ENCODE measurements at regions not wholly inside any gene's neighbourhood (a gene's known extent, or its start where the extent isn't known, plus 50 kb on each side); places are given as distances from the start of the nearest gene placed in this dataset.

DNA sequence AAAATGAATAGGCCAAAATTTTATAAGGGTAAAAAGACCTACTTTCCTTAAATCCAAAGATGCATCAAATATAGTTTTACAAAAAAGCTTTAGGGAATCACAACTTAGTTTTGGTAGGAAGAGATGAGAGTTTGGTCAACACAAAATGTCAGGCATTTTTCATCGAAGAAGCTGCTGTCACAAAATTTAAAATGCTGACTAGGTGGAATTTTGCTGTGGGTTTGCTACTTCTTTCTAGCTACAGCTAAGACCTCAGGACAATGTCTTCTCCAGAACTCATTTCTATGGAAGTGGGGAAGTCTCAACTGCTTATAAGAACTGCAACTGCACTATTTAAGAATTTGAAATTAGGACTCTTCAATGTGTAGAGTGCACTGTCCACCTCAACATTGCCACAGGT, 351.1 kb downstream of the HAO1 start:
- TF ChIP-seq, protein P1, sequence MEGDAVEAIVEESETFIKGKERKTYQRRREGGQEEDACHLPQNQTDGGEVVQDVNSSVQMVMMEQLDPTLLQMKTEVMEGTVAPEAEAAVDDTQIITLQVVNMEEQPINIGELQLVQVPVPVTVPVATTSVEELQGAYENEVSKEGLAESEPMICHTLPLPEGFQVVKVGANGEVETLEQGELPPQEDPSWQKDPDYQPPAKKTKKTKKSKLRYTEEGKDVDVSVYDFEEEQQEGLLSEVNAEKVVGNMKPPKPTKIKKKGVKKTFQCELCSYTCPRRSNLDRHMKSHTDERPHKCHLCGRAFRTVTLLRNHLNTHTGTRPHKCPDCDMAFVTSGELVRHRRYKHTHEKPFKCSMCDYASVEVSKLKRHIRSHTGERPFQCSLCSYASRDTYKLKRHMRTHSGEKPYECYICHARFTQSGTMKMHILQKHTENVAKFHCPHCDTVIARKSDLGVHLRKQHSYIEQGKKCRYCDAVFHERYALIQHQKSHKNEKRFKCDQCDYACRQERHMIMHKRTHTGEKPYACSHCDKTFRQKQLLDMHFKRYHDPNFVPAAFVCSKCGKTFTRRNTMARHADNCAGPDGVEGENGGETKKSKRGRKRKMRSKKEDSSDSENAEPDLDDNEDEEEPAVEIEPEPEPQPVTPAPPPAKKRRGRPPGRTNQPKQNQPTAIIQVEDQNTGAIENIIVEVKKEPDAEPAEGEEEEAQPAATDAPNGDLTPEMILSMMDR (conservative IDR thresholded peaks at IDR 0.05): no peak
- TF ChIP-seq ZFX (IDR thresholded peaks at IDR 0.05): no peak
